NCI-H524 (cell line): ENCODE measurements at regions not wholly inside any gene's neighbourhood (a gene's known extent, or its start where the extent isn't known, plus 50 kb on each side); places are given as distances from the start of the nearest gene placed in this dataset.

Source experiments
- DNase-seq, 2 experiments: peaks; one replicate each; lab custom pipeline; 2025; lab: John Stamatoyannopoulos, UW

GRCh38 chr3:34783876-34784275 is 855.4 kb upstream of the ARPP21 start:
- DNase-seq = no peak

- no peak for DNase-seq
Observed at GRCh38 chr3:34793057-34793456, 846.3 kb upstream of the ARPP21 start.

DNA sequence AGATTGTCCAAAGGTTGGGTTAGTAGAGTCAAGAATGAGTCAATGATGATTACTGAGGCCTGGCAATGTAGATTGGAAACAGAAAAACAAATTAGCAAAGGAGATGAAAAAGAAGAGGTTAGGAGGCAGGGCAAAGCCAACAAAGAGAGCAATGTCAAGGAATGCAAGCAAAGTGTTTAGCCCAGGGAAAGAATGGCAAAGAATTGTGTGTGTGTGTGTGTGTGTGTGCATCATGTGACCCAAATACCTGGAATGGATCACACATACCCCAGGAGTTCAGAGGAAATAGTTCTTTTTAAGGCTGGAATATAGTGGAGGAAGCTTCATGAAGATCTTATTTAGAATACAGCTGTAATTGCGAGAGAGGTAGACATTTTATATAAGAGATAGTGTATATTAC is 831.7 kb upstream of the ARPP21 start:
- no peak for DNase-seq

GRCh38 chr3:34808287-34808686 is 831.0 kb upstream of the ARPP21 start:
- DNase-seq = no peak

DNA sequence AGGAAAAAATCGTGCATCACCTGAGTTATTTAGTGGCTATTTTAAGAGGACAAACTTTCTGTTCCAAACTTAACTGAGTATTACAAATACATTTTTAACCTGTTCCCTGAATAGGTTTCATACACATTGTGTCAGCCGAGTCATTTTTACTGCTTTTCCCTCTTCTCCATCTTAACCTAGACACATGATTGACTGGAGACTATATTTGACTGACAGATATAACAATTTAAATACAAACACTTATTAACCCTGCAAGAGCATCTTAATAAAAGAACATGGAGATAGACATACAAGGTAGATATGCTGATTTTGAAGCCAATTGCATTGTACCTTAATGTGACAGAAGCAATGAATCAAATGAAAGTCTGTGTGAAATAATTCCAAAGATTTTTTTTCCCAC is 810.5 kb upstream of the ARPP21 start:
- DNase-seq = no peak

DNA sequence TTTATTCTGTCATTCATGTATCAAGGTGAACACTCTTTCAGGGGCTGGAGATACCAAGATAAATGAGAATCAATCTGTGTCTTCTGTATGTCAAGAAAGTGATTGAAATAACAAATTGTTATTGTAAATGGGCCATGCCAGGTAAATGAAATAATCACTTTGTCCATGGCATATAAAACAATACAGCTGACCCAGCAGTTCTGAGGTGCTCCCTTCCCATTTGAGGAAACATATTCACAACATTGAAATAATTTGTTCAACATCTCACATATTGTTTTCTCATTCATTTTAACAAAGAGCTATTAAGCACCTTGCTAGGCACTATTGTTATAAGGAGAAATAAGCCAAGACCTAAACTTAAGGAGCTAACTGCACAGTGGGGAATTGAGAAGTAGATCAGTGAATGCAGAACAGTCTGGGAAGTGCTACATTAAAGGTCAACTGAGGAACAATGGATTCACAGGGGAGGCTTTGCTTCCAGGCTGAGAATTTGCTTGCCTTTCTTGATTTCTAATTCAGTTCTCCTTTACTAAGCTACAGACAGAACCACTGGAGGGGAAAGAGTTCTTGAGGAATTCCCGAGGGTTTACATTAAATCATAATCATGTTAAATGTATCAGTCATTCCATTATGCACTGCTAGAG is 806.3 kb upstream of the ARPP21 start:
- DNase-seq = no peak

- no peak for DNase-seq
Observed at GRCh38 chr3:34837848-34838741, 801.2 kb upstream of the ARPP21 start.

GRCh38 chr3:34842706-34843480 is 796.4 kb upstream of the ARPP21 start:
- DNase-seq = no peak

DNA sequence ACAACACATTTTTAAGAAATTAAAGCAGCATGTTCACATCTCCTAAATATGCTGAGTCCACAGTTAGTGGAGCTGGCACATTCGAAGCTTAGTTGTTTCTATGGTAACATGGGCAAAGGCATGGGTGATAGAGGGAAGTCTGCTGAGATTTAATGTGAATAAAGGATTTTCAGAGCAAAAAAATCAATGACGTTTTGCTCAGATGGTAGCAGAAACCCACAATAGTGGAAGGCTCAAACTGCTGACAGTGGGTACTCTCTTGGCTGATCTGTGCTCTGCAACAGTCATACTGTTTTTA is 795.1 kb upstream of the ARPP21 start:
- no peak for DNase-seq

- DNase-seq = no peak
Observed at GRCh38 chr3:34851137-34851536, 788.2 kb upstream of the ARPP21 start.

GRCh38 chr3:34852844-34853439 is 786.4 kb upstream of the ARPP21 start:
- DNase-seq = no peak

DNA sequence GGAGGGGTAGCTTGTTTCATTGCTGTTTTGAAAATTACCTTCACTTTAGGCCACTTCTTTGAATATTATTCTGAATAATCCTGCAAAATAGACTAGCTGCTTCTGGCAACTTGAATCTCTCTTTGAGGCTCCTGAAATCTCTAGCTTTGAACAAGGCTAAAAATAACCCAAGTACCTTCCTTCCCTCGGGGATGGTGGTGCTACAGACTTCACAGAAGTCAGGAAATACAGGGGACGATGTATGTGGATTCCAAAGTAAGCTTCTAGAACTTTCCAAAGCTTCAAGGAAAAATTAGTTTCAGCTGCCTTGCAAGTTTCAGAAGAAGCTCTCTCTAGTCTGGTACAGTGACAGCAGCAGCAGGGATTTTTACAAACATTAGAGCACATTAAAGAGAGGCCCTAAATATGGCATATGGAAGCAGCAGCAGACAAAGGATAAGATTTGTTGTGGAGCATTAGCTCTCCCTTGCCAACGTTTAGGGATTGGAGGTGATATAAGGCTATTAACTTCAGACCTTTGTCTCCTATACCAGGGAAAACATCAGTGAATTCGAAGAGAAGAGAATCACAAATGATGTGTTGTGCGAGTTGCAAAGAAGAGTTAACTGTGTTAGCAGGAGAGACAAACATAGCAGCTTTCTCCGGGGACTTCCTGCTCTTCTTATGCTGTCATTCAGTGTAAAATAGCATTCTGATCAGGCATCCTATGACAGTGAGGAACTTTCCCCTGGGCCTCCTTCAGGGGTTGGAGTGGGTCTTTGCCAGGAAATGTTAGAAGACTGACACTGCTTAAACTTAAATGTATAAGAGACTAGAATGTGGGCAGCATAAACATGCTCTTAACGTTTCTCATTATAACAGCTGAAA is 783.0 kb upstream of the ARPP21 start:
- DNase-seq = no peak

DNA sequence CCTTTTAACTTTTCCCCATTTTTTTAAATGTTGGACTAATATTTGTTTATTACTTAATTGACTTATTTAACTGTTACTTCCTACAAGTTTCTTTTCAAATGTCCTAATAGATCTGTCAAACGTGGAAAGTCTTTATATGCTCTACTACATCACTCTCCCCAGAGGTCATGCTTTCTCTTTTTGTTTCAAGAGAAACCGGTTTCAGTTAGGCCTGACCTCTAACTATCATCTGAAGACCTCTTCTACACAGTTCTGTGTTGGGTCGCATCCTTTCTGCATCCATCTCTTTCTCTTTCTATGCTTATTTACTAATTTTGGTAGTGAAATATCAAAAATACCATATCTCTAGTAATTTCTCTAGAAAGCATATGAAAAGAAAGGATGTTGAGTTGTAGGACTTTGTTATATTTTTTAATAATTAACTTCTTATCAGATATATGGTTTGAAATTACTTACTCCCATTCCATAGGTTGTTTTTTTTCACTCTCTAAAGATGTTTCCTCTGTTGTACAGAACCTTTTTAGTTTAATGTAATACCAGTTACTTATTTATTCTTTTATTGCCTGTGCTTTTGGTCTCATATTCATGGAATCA is 781.2 kb upstream of the ARPP21 start:
- DNase-seq = no peak

DNA sequence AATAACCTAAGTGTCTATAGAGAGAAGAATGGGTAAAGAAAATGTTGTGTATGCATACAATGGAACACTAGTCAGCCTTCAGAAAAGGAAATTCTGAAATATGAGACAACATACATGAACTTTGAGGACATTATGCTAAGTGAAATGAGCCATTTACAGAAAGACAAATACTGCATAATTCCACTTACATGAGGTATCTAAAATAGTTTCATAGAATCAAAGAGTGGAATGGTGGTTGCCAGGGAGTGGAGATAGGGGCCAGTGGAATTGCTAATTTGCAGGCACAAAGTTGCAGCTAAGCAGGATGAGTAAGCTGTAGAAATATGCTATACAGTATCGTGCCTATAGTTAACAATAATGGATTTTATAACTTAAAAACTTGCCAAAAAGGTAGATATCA is 779.6 kb upstream of the ARPP21 start:
- no peak for DNase-seq

DNA sequence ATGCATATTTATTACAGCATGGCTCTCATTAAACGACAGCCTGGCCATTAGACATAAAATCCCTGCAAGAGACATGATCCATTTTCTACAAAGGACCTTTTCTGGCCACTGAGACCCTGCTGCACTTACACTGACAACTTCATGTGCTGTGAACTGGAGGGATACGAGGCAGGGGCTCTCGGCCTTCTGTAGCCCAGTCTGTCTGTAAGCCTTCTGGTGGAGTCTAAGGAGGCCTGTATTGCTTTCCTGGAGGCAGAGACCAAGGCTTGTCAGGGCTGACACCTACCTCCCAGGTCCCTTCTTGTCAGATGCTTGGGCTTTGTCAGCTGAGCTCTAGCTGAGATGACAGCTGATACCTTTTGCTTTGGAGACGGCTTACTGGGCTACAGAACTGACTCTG is 776.9 kb upstream of the ARPP21 start:
- no peak for DNase-seq

GRCh38 chr3:34863485-34863884 is 775.8 kb upstream of the ARPP21 start:
- no peak for DNase-seq

DNA sequence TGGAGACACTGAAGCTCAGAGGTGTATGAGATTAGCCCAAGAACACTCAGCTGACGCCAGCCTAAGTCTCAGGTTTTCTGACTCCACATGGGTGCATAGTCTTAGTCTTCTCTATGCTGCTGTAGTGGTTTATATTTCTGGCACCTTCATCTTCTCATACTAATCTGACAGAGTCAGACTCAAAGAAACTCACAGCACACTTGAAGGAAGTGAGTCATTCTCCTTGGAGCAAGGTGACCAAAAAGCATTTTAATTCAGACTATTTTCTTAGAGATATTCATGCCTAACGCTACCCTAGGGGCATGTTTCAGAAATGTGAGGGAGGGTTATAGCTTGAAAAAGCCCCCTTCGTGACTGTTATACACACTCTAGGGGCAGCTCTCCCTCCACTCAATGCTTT is 775.3 kb upstream of the ARPP21 start:
- no peak for DNase-seq

- no peak for DNase-seq
Observed at GRCh38 chr3:34865346-34865745, 774.0 kb upstream of the ARPP21 start.

DNA sequence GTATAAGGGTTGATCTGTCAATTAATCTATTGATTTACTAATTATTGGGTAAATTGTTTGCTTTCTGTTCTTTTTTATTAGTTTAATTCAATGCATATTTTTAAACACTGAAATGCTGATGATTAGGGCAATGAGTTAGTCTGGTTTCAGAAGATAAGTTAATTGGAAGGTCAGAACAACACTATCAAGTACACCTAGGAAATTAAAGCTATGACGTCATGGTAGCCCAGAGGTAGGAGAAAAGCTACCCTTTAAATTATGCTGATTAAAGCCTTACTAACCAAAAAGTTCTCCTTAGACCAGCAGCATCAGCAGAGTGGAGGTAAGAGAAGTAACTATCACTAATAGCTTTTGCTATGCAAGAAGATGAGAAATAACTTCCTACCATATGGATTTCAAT is 770.4 kb upstream of the ARPP21 start:
- DNase-seq = no peak

GRCh38 chr3:34869696-34870095 is 769.6 kb upstream of the ARPP21 start:
- no peak for DNase-seq

GRCh38 chr3:34872406-34872805 is 766.9 kb upstream of the ARPP21 start:
- no peak for DNase-seq
